Transverse colon (tissue), 4 donors: ENCODE measurements at regions not wholly inside any gene's neighbourhood (a gene's known extent, or its start where the extent isn't known, plus 50 kb on each side); places are given as distances from the start of the nearest gene placed in this dataset.

Source experiments
- CTCF ChIP-seq, 5 experiments: fragments of 200-600 bp in 3 of 5; fragments of 450-650 bp in 2 of 5; sonication (generic) in 3 of 5; IDR thresholded peaks; 1 replicate in 2 of 5; 2 replicates in 3 of 5; pipeline ENCODE4 v1.5.1; 2016 to 2017; ENCODE audit warnings: antibody characterized with exemption in 5 of 5, inconsistent platforms in 3 of 5, mild to moderate bottlenecking in 2 of 5, moderate library complexity in 1 of 5
- EP300 ChIP-seq: sonication (generic); formaldehyde crosslinking; IDR thresholded peaks from one replicate; pipeline ENCODE4 v1.6.1; 2017; ENCODE audit warnings: antibody characterized with exemption, low read depth
- POLR2A ChIP-seq: fragments of 450-650 bp; IDR thresholded peaks from one replicate; pipeline ENCODE4 v1.6.1; 2016; ENCODE audit warnings: antibody characterized with exemption, mild to moderate bottlenecking, moderate library complexity
- POLR2AphosphoS5 ChIP-seq, 3 donors: sonication (generic); formaldehyde crosslinking; IDR thresholded peaks; one replicate each; pipeline ENCODE4 v1.6.1; 2016; ENCODE audit warnings: antibody characterized with exemption in 3 of 3

GRCh38 chr5:175214152-175214551, 229.8 kb downstream of the DRD1 start:
- TF ChIP-seq CTCF (IDR thresholded peaks at IDR 0.05): no peak
- TF ChIP-seq POLR2A: no peak
- no peak for TF ChIP-seq POLR2AphosphoS5 (IDR thresholded peaks at IDR 0.05)
- TF ChIP-seq EP300: no peak
